HG02884 (cell line): ENCODE measurements at regions not wholly inside any gene's neighbourhood (a gene's known extent, or its start where the extent isn't known, plus 50 kb on each side); places are given as distances from the start of the nearest gene placed in this dataset.

Experiments used
- ATAC-seq: cut with Tn5 transposase; IDR thresholded peaks from one replicate; pipeline ENCODE4 v1.9.1; 2021; ENCODE audit warnings: mild to moderate bottlenecking, moderate library complexity; ENCODE audit not compliant: unreplicated experiment

DNA sequence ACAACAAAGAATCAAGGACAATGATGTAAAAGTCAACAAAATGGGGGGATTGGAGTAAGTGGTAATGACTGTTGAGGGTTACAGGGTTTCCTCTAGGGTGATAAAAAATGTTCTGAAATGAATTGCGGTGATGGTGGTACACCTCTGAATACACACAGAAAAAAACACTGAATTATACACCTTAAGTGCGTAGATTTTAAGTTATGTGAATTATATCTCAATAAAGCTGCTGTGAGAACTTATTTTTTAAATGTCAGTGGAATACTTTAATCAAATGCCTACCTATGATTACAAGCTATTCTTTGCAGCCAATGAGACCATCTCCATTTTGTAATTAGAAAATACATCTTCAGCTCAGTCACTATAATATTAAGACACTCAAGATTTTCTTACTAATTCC is 53.5 kb downstream of the ZNF608 start:
- ATAC-seq = no peak

DNA sequence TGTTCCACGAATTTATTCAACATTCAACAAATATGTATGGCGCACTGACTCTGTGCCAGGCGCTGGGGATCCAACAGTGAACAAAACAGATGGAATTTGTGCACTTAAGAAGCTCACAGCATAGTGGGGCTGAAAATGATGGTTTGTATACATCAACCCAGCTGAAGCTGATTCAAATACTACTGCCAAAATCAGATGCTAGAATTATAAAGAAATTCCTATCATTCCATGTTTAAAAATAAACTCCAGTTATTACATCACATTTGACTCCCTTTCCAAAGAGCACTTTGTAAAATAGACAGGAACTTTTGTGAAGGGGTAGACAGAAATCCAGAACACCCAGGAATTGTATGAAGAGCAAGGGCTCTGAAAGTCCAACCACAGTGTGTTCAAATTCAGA is 54.1 kb downstream of the ZNF608 start:
- ATAC-seq = no peak

- no peak for ATAC-seq
Observed at GRCh38 chr5:124689653-124690052, 56.8 kb downstream of the ZNF608 start.

GRCh38 chr5:124686239-124687004 is 60.0 kb downstream of the ZNF608 start:
- ATAC-seq = no peak

DNA sequence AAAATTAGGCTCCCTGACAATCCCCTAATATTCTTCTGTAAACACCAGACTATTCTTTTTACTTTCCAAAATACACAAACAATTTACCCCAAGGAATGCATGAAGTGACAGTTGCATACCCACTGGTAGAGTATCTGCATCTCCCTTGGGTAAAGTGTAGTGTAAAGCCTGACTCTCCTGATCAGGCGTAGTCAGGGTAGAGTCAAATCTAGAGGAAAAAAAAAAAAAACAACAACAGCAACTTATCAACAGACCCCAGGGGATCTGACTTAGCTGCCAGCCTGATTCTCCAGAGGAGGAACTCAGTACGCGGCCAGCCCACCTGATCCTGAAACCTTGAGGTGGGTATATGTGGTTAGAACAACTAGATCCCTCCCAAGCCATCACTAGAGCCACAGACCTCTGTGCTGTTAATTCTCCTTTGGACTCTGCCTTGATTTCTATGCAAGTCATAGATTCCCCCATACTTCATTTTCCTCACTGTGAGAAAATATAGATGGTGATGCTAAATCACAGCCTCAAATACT is 61.0 kb downstream of the ZNF608 start:
- no peak for ATAC-seq

DNA sequence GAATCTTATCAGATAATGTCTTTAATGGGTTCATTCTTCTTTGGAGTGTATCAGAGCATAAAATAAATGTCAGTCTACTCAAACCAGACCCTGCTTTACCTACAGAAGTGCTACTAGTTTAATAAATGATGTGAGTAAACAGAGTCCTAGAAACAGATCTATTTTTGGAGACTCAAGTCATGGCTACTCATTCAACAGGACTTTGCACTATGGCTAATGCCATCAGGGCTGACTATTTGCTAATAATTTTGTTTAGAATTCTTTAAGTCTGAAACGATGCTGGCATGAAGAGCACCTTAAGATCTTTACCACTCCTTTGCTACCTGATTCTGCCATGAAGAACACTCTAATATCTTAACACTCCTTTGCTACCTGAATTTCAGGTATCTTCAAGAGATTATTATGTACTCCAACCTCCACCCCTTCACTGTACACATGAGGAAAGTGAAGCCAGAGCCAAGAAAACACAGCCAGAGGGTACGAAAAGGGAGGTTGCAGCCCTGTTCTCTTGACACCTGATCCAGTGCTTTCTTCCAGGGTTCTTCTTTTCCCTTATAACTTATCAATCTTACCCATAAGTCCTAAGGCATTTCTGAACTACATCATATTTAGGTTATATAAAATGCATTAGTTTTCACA is 62.4 kb downstream of the ZNF608 start:
- ATAC-seq = no peak

GRCh38 chr5:124679578-124680199 is 66.8 kb downstream of the ZNF608 start:
- no peak for ATAC-seq

GRCh38 chr5:124678922-124679519 is 67.4 kb downstream of the ZNF608 start:
- ATAC-seq = no peak

DNA sequence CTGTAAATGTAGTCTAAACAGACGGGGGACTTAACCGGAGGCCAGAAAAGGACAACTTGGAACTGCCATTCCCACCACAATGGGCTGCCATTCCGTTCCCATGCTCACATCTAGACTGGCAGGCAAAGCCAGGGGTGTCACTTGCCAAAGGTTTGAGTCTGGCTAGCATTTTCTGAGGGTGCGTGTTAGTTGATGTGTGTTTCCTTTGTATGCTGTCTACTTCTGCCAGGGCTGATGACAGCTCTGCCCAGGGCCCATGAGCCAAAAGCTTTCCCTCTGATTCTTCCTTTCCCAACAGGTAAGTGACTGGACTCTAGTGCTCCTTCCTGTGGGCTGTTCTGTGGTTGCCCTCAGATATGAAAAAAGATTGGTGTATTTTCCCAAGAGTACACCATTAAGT is 68.0 kb downstream of the ZNF608 start:
- ATAC-seq = no peak

DNA sequence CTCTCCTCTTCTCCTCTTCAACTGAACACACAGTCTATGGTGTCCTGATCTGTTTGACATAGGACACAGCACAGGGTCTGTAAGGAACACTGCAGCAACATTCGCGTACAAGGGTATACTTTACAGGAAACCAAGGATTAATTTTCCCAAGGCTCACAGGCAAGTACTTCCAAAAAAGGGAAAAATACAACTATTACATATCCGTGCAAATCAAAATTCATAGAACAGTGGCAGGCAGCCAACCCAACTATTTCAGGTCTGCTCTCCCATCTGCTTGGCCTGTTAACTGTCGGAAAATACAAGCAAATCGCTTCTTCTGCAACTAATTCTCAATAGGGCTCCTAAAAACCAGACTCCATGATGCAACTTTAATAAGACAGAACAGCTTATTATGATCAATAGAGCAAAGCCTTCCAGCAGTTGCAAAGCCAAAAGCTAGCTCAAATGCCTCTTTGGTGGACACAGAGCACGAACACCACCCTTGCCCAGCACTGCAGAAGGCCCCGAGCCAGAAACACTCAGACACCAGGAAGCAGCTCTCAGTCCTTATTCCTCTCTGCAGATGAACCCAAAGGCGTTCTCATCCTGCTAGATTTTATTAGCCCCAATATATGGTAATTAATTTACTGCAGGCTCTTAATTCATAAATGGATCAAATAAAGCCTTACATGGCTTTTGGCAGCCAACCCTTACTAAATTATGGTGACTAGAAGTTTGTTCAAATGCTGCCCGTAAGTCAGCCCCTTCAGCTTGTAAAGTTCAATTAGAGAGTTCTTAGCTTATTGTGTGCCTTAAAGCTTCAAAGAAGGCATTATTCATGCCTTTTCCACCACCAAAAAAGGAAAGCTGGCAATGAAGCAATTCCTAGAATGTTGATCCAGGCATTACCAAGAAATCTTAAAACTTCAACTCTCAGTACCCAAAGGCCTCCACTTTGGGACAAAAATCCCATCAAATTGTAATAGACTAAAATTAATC is 68.8 kb downstream of the ZNF608 start:
- ATAC-seq = no peak

- ATAC-seq = no peak
Observed at GRCh38 chr5:124675931-124676846, 70.2 kb downstream of the ZNF608 start.

DNA sequence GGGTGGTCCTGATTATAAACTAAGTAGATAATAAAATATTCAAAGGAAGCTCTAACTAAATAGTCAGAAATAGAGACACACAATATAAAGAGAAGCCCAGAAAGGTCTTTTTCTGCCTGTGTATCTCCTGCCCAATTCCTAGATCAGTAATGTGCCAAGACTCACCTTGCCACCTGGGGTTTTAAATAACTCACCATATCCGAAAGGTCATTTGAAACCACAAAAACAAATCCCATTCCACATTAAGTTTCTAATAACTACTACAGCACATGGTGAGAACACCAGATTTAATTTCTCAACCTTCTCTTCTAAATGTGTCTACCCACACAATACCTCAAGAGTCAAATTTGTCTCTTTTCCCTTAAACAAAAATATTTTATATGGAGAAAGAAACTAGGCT is 75.2 kb downstream of the ZNF608 start:
- ATAC-seq = no peak

GRCh38 chr5:124670722-124671184 is 75.7 kb downstream of the ZNF608 start:
- no peak for ATAC-seq

GRCh38 chr5:124669956-124670721 is 76.3 kb downstream of the ZNF608 start:
- no peak for ATAC-seq

- no peak for ATAC-seq
Observed at GRCh38 chr5:124669300-124669648, 77.2 kb downstream of the ZNF608 start.

DNA sequence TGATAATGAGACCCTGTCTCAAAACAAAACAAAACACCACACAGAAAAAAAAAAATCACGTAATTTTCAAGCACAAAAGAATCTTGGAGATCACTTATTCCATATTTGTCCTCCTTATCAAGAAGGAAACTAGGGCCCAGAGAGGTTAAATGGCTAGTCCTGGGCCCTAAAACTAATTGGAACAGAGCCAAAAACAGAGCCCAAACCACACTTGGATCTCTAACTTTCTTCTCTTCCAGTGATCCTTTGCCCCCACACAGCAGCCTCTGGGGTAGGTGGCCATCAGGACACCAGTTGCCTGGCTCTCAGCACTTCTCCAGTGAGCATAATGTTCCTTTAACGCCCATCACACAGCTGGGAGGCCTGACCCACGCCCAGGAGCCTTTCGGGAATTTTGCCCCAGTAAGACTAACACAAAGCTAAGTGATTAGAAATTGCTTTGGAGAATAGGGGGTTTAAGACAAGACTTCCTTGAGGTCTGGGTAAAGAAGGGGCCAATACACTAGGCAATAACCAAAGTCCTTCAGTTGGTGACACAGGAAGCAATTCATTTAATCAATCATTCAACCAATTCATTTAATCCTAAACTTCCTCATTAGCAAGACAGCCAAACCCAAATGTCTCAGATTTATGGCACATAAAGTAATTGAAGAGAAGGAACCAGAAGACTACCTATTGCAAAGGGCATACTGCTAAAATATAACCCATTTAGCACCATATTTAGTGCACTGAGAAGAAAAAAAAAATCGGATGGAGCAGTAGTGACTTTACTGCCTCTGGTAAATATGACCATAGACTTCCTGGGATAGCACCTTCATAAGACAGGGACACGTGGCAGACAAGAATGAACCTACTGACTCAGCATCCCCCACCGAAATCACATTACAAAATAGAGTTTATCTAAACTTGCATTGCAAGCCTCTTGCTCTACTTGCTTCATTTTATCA is 77.8 kb downstream of the ZNF608 start:
- ATAC-seq = no peak

DNA sequence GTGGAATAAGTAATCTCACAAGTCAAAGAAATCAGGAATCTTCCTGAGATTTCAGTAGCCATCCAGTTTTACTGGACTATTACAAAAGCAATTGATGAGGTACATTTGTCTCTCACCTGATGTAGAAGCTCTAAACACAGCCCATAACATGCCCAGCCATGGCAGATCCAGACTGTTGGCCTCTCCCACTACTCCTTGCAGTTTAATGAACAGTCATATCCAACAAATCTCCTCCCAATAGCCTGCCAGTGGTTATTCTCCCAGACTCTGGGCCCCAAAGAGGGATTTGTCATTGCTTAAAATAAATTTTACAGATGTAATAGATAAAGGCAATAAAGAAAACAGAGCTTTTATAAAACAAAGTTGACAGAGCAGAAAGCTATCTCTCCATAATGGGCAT is 80.8 kb downstream of the ZNF608 start:
- ATAC-seq = no peak
